AG09319 (cell line): ENCODE measurements at regions not wholly inside any gene's neighbourhood (a gene's known extent, or its start where the extent isn't known, plus 50 kb on each side); places are given as distances from the start of the nearest gene placed in this dataset.
"Not testable (repeated sequence)": the region's sequence is repeated elsewhere in the genome, so short reads cannot be mapped to it uniquely, and the experiment has no call there.

ENCODE experiments used
- DNase-seq: peaks from one replicate; pipeline ENCODE4 v3.0.0-alpha.2; 2010; ENCODE audit warnings: low read depth; ENCODE audit errors: extremely low read depth
- TF ChIP-seq, protein P1 (sequence below): IDR thresholded peaks from 2 replicates; pipeline ENCODE4 v1.5.1; 2011; ENCODE audit warnings: low read depth, mild to moderate bottlenecking, inconsistent platforms, low read length, moderate library complexity

DNA sequence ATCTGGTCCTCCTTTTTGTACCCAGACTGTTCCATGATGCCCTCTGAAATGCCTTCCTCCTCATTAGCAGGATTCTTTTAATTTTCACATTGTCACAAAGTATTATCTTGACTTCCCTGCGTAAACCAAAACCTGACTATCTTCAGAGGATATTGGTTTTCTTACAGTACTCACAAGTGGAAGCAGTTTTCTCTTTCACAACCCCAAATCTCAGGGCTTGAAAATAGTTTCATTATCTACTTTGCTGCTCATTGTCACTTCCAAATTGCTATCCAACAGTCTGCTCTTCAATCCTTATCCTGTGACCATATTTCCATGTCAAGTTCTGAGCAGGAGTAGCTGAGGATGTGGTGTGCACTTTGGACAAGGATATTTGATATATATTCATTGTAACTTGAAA, 324.1 kb downstream of the FAM170A start:
- DNase-seq = no peak
- TF ChIP-seq, protein P1, sequence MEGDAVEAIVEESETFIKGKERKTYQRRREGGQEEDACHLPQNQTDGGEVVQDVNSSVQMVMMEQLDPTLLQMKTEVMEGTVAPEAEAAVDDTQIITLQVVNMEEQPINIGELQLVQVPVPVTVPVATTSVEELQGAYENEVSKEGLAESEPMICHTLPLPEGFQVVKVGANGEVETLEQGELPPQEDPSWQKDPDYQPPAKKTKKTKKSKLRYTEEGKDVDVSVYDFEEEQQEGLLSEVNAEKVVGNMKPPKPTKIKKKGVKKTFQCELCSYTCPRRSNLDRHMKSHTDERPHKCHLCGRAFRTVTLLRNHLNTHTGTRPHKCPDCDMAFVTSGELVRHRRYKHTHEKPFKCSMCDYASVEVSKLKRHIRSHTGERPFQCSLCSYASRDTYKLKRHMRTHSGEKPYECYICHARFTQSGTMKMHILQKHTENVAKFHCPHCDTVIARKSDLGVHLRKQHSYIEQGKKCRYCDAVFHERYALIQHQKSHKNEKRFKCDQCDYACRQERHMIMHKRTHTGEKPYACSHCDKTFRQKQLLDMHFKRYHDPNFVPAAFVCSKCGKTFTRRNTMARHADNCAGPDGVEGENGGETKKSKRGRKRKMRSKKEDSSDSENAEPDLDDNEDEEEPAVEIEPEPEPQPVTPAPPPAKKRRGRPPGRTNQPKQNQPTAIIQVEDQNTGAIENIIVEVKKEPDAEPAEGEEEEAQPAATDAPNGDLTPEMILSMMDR = no peak

DNA sequence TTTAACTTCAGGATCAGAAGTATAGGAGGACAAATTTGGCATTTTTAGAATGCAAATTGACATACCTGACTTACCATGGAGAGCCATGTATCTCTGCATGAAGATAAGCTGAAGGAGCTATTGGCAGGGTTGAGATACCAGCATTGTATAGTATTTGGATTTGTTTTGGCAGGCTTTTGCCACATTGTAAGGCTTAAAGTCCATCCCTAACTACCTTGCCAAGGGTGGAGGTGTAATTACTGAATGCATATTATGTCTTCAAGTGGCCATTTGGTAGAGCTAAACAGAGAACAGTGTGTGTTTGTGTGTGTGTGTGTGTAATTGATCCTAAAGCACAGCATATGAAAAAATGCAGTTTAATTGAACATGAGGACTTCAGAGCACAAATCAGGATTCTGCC, 324.7 kb downstream of the FAM170A start:
- no peak for DNase-seq
- TF ChIP-seq, protein P1 = no peak

DNA sequence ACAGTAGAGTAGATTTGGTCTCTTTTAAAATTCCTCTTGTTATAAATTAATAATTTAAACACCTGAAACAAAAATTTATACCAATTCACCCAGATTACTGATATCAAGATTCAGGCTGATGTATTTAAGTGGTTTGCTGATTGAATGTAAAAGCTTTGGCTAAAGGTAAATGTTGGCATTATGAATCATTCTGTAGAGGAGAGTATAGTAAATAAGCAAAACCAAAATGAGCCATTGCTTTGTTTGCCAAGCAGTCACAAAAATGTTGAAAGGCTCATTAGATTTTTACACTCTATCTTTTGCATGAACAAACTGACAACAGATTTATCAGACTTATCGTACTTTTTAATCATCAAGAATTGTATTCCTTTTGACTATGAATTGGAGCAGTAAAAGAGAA, 332.6 kb downstream of the FAM170A start:
- no peak for DNase-seq
- TF ChIP-seq, protein P1 = no peak

DNA sequence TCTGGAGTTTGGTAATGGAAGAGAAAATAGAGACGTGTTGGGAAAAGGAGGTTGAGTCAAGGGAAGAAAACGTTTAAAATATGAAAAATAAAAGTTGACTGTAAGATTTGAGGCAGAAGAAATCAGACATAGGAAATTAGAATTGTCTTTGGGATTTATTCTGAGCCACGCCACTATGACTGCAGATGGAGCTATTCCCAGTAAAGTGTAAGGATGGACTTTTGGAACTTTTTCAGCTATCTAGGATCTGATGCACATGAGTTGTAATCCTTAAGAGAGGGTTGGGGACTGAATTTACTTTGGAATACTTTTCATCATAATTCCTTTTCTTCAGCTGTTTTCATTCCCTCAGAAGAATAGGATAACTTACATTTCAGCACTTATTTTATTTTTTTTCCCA, 336.7 kb downstream of the FAM170A start:
- TF ChIP-seq, protein P1 = peak; percentile 17
- no peak for DNase-seq

DNA sequence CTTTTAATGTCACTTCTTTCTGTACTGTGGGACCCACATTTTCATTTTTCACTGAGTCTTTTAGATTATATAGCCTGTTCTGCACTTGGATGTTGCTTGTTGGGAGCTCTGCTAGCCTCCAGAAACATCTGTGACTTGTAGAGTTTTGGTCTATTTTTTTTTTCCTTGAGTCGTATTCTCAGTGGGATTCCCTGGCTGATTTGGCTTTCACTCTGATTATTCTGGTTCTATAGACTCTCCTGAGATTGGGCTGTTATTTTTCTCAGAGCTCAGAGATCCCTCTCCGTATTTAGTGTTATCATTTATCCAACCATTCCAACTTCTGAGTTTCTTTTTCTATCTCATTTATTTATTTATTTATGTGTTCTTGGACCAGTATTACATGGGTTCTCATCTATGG, 339.3 kb downstream of the FAM170A start:
- TF ChIP-seq, protein P1 = no peak
- DNase-seq = no peak

DNA sequence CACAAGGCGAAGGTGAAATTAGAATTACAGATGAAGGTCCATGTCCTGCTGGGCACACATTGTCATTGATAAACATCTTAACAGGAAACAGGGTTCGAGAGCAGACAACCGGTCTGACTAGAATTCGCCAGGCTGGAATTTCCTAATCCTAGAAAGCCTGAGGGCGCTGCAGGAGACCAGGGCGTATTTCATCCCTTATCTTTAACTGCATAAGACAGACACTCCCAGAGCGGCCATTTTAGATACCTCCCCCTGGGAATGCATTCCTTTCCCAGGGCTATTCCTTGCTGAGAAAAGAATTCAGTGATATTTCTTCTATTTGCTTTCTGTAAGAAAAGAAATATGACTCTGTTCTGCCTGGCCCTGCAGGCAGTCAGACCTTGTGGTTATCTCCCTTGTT, 357.7 kb downstream of the FAM170A start:
- not testable (repeated sequence) for DNase-seq

DNA sequence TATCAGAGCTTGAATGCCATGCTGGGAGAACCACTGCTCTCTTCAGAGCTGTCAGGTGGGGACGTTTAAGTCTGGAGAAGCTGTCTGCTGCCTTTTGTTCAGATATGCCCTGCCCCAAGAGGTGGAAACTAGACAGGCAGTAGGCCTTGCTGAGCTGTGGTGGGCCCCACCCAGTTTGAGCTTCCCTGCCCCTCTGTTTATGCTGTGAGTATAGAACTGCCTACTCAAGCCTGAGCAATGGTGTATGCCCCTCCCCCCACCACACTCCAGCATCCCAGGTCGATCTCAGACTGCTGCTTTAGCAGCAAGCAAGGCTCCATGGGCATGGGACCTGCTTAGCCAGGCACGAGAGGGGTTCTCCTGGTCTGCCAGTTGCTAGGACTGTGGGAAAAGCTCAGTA, 362.3 kb downstream of the FAM170A start:
- DNase-seq = no peak
- TF ChIP-seq, protein P1 = no peak

DNA sequence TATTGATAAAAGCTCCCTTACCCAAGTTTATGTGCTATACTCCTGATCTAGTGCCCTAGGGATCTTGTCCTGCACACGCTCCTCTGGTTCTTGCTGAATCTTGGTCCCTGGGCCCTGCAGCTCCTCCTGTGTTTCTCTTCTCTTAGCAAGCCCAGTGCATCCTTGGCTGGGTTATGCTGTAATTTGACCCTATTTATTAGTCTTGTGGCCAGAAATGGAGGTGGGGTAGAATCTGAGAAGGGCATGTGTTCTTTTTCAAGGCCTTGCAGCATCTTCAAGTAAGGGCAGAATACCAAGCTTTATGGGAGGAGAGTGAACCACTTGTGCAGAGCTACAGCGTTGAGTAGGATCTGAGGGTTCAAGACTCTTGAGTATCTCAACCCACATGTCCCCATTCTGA, 366.8 kb downstream of the FAM170A start:
- TF ChIP-seq, protein P1 = no peak
- DNase-seq = peak; percentile 1
